H9 (cell line): ENCODE measurements at regions not wholly inside any gene's neighbourhood (a gene's known extent, or its start where the extent isn't known, plus 50 kb on each side); places are given as distances from the start of the nearest gene placed in this dataset.

Experiments used
- DNase-seq: peaks from one replicate; pipeline ENCODE4 v3.0.0-alpha.2; 2017
- H2AFZ ChIP-seq: one replicate; pipeline ENCODE4 v1.6.1; 2013; ENCODE audit warnings: mild to moderate bottlenecking, low read length, control low read depth, moderate library complexity
- H2AK5ac ChIP-seq: 2 replicates; pipeline ENCODE4 v1.6.1; 2013; ENCODE audit warnings: low read length, control low read depth, mixed read lengths; ENCODE audit not compliant: insufficient read length
- H2BK120ac ChIP-seq: one replicate; pipeline ENCODE4 v1.6.1; 2013; ENCODE audit warnings: low read depth, mild to moderate bottlenecking, low read length, control low read depth, inconsistent platforms; ENCODE audit not compliant: poor library complexity, severe bottlenecking
- H2BK12ac ChIP-seq: 2 replicates; pipeline ENCODE4 v1.6.1; 2013; ENCODE audit warnings: low read length, control low read depth, mixed read lengths, low read depth; ENCODE audit not compliant: insufficient read length
- H2BK15ac ChIP-seq: 2 replicates; pipeline ENCODE4 v1.6.1; 2013; ENCODE audit warnings: low read depth, low read length, control low read depth
- H2BK20ac ChIP-seq: one replicate; pipeline ENCODE4 v1.6.1; 2013; ENCODE audit warnings: low read depth, mild to moderate bottlenecking, low read length, control low read depth, inconsistent platforms; ENCODE audit not compliant: poor library complexity, severe bottlenecking
- H2BK5ac ChIP-seq: 2 replicates; pipeline ENCODE4 v1.6.1; 2013; ENCODE audit warnings: low read length, control low read depth, mixed read lengths; ENCODE audit not compliant: insufficient read length
- H3K14ac ChIP-seq: 2 replicates; pipeline ENCODE4 v1.6.1; 2013; ENCODE audit warnings: low read length, control low read depth; ENCODE audit not compliant: insufficient read depth
- H3K18ac ChIP-seq: 2 replicates; pipeline ENCODE4 v1.6.1; 2013; ENCODE audit warnings: low read depth, mild to moderate bottlenecking, mixed read lengths, low read length, control low read depth; ENCODE audit not compliant: insufficient read length
- H3K23ac ChIP-seq: 2 replicates; pipeline ENCODE4 v1.6.1; 2013; ENCODE audit warnings: low read length, control low read depth, mixed read lengths, low read depth; ENCODE audit not compliant: insufficient read length
- H3K23me2 ChIP-seq: 2 replicates; pipeline ENCODE4 v1.6.1; 2013; ENCODE audit warnings: low read depth, mild to moderate bottlenecking, mixed read lengths, low read length, control low read depth; ENCODE audit not compliant: insufficient read length, poor library complexity, severe bottlenecking
- H3K27ac ChIP-seq: 2 replicates; pipeline ENCODE4 v1.5.1; 2013; ENCODE audit warnings: low read length, control low read depth, mixed read lengths, low read depth; ENCODE audit not compliant: insufficient read length
- H3K27me3 ChIP-seq: 2 replicates; pipeline ENCODE4 v1.6.1; 2013; ENCODE audit warnings: low read length, control low read depth, inconsistent platforms; ENCODE audit not compliant: insufficient read depth
- H3K4ac ChIP-seq: 2 replicates; pipeline ENCODE4 v1.6.1; 2013; ENCODE audit warnings: low read depth, mild to moderate bottlenecking, control low read depth, inconsistent platforms, low read length, moderate library complexity
- H3K4me1 ChIP-seq: 2 replicates; pipeline ENCODE4 v1.6.1; 2013; ENCODE audit warnings: low read length, control low read depth, inconsistent platforms; ENCODE audit not compliant: insufficient read depth
- H3K4me2 ChIP-seq: 2 replicates; pipeline ENCODE4 v1.6.1; 2013; ENCODE audit warnings: low read length, control low read depth, mixed read lengths; ENCODE audit not compliant: insufficient read length, insufficient read depth
- H3K56ac ChIP-seq: 2 replicates; pipeline ENCODE4 v1.6.1; 2013; ENCODE audit warnings: low read depth, mild to moderate bottlenecking, mixed read lengths, low read length, control low read depth; ENCODE audit not compliant: insufficient read length
- H3K79me1 ChIP-seq: 2 replicates; pipeline ENCODE4 v1.6.1; 2013; ENCODE audit warnings: low read depth, mild to moderate bottlenecking, moderate library complexity, low read length, control low read depth, inconsistent platforms; ENCODE audit not compliant: insufficient read depth, poor library complexity, severe bottlenecking
- H3K79me2 ChIP-seq: 2 replicates; pipeline ENCODE4 v1.6.1; 2013; ENCODE audit warnings: low read length, control low read depth, inconsistent platforms; ENCODE audit not compliant: insufficient read depth
- H3K9ac ChIP-seq: 2 replicates; pipeline ENCODE4 v1.6.1; 2013; ENCODE audit warnings: low read length, control low read depth, mixed read lengths; ENCODE audit not compliant: insufficient read length; ENCODE audit errors: extremely low read depth
- H3K9me3 ChIP-seq: one replicate; pipeline ENCODE4 v1.6.1; 2013; ENCODE audit warnings: low read depth, low read length, inconsistent platforms; ENCODE audit not compliant: control insufficient read depth
- H3T11ph ChIP-seq: one replicate; pipeline ENCODE4 v1.6.1; 2013; ENCODE audit warnings: mild to moderate bottlenecking, low read length, control low read depth, inconsistent platforms
- H4K20me1 ChIP-seq: one replicate; pipeline ENCODE4 v1.6.1; 2013; ENCODE audit not compliant: control insufficient read depth, insufficient read length, insufficient read depth
- H4K5ac ChIP-seq: 2 replicates; pipeline ENCODE4 v1.6.1; 2013; ENCODE audit warnings: low read depth, mild to moderate bottlenecking, mixed read lengths, low read length, control low read depth; ENCODE audit not compliant: insufficient read length
- H4K8ac ChIP-seq: replicated peaks from 2 replicates; pipeline ENCODE4 v1.6.1; 2013; ENCODE audit warnings: low read length, control low read depth, mixed read lengths, low read depth; ENCODE audit not compliant: insufficient read length
- H4K91ac ChIP-seq: 2 replicates; pipeline ENCODE4 v1.6.1; 2013; ENCODE audit warnings: low read depth, mild to moderate bottlenecking, moderate library complexity, mixed read lengths, low read length, control low read depth; ENCODE audit not compliant: insufficient read length
- H3K27ac Mint-ChIP-seq, 3 experiments: 2 replicates in 2 of 3; 3 replicates in 1 of 3; pipeline ENCODE4 v1.8.0; 2020 to 2021; ENCODE audit warnings: mixed read lengths in 3 of 3, mild to moderate bottlenecking in 1 of 3, moderate library complexity in 1 of 3
- H3K27me3 Mint-ChIP-seq: 2 replicates; pipeline ENCODE4 v1.8.0; 2021; ENCODE audit warnings: low read depth, mild to moderate bottlenecking, moderate library complexity, mixed read lengths
- H3K36me3 Mint-ChIP-seq, 3 experiments: 2 replicates in 2 of 3; 3 replicates in 1 of 3; pipeline ENCODE4 v1.8.0; 2020 to 2021; ENCODE audit warnings: low read depth in 3 of 3, mixed read lengths in 3 of 3; ENCODE audit not compliant: insufficient read depth in 1 of 3
- H3K4me1 Mint-ChIP-seq, 2 experiments: 2 replicates each; pipeline ENCODE4 v1.8.0; 2020; ENCODE audit warnings: mixed read lengths in 2 of 2
- H3K4me3 Mint-ChIP-seq, 2 experiments: 2 replicates in 1 of 2; 3 replicates in 1 of 2; pipeline ENCODE4 v1.8.0; 2020 to 2021; ENCODE audit warnings: mild to moderate bottlenecking in 2 of 2, mixed read lengths in 2 of 2, moderate library complexity in 1 of 2
- H3K9me3 Mint-ChIP-seq, 2 experiments: 2 replicates in 1 of 2; 3 replicates in 1 of 2; pipeline ENCODE4 v1.8.0; 2020; ENCODE audit warnings: mild to moderate bottlenecking in 2 of 2, mixed read lengths in 2 of 2, moderate library complexity in 1 of 2
- CTCF ChIP-seq: fragments of 200-600 bp; sonication (generic); conservative IDR thresholded peaks from 3 replicates; pipeline ENCODE4 v1.8.0; 2021; ENCODE audit warnings: antibody characterized with exemption, mild to moderate bottlenecking
- WGBS: extraction: QIAGEN DNeasy Blood & Tissue Kit; methylation state at CpG from one replicate; pipeline ENCODE4 v1.1.7; 2013; ENCODE audit warnings: missing lambda C conversion rate, low lambda C conversion rate, mixed read lengths; ENCODE audit not compliant: insufficient read length; ENCODE audit errors: extremely low coverage; 5-methylcytosine and 5-hydroxymethylcytosine counted together

- Mint-ChIP-seq H3K27ac (no peak overlapping the region), H3K36me3 (peaks cover 0 to 25% (median 12%) of the 10 kb centered on the region in 3 experiments; a peak in 5 of 7 replicates), H3K4me3 (no peak overlapping the region), H3K27me3 (no peaks in the 10 kb centered on the region), H3K9me3 (peaks cover 16 to 24% of the 10 kb centered on the region in 2 experiments), H3K4me1 (no peaks in the 10 kb centered on the region)
- H3K4me2 ChIP-seq, result no peak overlapping the region
- H3K9me3 ChIP-seq, result no peaks in the 10 kb centered on the region
- WGBS, result no CpG with 5 or more reads among the region's 1 CpG
- no peaks in the 10 kb centered on the region for H4K20me1 ChIP-seq
- no peak overlapping the region for H3K9ac ChIP-seq
- no peaks in the 10 kb centered on the region for H3K27me3 ChIP-seq
- H3K27ac ChIP-seq, result no peak overlapping the region
- no peak overlapping the region for H3K56ac ChIP-seq
- H3K79me1 ChIP-seq, result no peaks in the 10 kb centered on the region
- no peak overlapping the region for H3K23ac ChIP-seq
- no peak overlapping the region for H2BK15ac ChIP-seq
- no peaks in the 10 kb centered on the region for H3K4me1 ChIP-seq
- no peak overlapping the region for H3K14ac ChIP-seq
- no peak for DNase-seq
- H3T11ph ChIP-seq, result no peak overlapping the region
- no peaks in the 10 kb centered on the region for H3K23me2 ChIP-seq
- H3K18ac ChIP-seq, result no peak overlapping the region
- no peak overlapping the region for H3K4ac ChIP-seq
- H4K91ac ChIP-seq, result no peak overlapping the region
- TF ChIP-seq CTCF, result no peak
- no peak overlapping the region for H2AFZ ChIP-seq
- H2AK5ac ChIP-seq, result no peak overlapping the region
- no peak overlapping the region for H4K8ac ChIP-seq
- H2BK12ac ChIP-seq, result no peak overlapping the region
- H2BK20ac ChIP-seq, result no peak overlapping the region
- no peak overlapping the region for H2BK5ac ChIP-seq
- no peak overlapping the region for H4K5ac ChIP-seq
- H3K79me2 ChIP-seq, result no peaks in the 10 kb centered on the region
- no peak overlapping the region for H2BK120ac ChIP-seq
Measured at GRCh38 chr1:96025062-96025461, 696.5 kb upstream of the PTBP2 start.
